Stimulated activated CD4-positive, alpha-beta T cell treated with anti-CD3 and anti-CD28 coated beads, Interleukin-2, amount 100 ng/mL, for 4 hours (primary cell): ENCODE measurements at regions not wholly inside any gene's neighbourhood (a gene's known extent, or its start where the extent isn't known, plus 50 kb on each side); places are given as distances from the start of the nearest gene placed in this dataset.
"Not testable (repeated sequence)": the region's sequence is repeated elsewhere in the genome, so short reads cannot be mapped to it uniquely, and the experiment has no call there.

ENCODE experiments used
- DNase-seq: peaks from one replicate; pipeline ENCODE4 v3.0.0-alpha.2; 2020; ENCODE audit warnings: low read depth

DNA sequence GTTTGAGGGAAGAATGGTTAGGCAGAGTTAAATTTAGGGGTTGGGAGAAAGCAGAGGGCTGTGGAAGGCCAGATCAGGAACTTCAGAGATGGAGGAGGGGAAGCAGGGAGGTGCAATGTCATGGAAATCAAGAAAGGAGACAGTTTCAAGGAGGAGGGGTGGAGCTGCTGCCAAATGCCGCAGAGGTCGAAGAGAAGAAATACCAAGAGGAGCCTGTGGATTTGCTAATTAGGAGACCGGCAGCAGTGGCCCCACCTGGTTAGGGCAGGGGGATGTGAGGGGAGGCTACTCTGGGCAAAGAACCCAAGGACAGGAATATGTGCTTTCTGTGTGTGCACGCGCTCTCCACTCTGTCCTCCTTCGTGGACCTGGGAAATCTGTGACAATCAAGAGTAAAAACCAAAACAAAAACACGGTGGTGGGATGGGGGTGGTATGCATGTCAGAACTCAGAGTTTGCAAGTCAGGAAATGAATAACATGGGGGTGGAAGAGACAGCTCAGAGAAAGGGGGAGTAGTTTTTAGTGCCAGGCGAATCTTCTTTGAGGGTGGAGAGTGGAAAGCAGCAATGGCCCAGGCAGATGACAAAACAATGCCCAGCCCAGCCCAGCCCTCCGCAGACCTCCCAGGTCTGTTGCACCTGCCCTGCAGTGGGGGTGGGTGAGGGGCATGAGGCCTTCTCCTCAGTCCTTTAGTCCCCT, 102.9 kb upstream of the PAX2 start:
- no peak for DNase-seq

DNA sequence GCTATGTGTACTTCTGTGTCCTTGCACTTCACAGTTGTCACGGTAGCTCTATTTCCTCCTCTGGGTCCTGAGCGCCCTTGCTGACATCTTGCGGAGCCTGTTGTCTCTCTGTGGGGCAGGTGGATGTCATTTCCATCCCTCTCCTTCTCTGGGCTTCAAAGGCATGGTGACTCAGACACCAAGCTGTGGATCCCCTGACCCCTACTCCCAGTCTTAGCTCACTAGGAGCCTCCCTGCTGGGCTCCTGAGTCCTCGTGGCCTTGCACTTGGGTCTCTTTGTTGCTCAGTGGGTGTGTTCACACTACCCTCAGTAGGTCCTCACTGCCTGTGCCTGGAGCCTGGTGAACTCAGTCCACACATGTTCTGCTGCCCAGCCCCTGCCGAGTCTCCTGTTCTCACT, 100.3 kb upstream of the PAX2 start:
- no peak for DNase-seq

DNA sequence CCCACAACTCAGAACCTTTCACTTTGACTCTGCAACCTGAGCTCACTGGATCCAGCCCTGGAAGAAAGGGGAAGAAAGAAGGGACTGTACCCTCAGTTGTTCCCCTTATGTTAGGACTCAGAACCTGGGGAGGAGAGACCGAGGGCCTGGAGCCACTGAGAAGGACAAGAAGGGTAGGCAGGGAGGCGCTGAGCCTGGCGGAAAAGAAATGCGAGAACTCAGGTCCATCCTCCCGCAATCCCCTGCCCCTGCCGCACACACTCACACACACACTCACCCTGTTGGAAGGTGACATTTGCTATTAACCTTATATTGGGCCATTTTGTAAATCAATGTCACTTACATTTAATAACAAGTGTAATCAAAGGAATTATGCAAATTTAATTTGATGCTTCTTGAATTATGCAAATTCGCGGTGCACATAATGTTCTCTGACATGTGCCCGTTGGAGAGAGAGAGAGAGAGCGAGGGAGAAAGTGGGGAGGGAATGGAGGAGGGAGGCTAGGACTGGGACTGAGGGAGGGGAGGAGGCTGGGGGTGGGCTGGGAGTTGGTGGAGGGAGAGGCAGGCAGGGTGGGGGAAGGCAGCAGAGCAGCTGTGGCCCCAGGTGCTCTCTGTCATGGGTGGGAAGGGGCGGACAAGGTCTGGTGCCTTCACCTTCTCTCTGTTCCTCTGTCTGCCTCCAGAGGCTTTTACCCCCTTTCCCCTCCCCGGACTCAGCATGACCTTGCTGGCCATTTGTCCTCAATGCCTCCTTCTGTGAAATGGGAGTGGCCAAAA, 99.6 kb upstream of the PAX2 start:
- DNase-seq, result no peak

DNA sequence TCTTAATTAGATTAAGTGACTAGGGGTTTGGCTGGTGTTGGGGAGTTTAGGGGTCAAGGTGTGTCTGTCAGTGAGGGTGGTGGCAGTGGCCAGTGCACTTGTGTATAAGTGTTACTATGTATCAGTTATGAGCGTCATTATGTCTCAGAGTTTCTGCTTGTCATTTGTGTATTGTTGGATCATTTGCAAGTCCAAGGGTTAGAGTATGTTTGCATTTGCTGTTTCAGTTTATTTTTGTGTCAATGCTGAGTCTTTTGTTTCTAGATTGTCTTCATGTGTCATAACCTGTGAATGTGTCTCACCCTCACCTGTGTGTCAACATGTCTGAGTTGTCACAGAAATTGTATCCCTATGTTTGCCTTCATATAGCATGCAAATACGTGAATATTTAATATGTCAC, 97.5 kb upstream of the PAX2 start:
- no peak for DNase-seq

- no peak for DNase-seq
These were observed 94.7 kb upstream of the PAX2 start for GRCh38 chr10:100650693-100651092.

GRCh38 chr10:100651099-100651498, 94.3 kb upstream of the PAX2 start:
- not testable (repeated sequence) for DNase-seq

DNA sequence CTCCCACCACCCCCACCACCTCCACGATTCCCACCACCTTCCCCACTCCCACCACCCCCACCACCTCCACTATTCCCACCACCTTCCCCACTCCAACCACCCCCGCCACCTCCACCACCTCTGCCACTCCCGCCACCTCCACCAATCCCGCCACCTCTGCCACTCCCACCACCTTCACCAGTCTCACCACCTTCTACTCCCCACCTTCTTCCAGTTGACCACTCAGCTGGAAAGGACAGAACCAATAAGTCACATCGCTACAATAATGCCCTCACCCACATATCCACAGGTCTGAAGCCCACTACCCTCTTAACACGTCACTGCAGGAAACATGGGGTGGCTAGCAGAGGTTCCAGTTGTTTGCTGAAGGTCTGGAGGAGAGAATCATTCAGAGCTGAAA, 93.5 kb upstream of the PAX2 start:
- DNase-seq, result no peak

- DNase-seq, result no peak
These were observed 92.8 kb upstream of the PAX2 start for GRCh38 chr10:100652406-100653135.

- DNase-seq, result no peak
These were observed 92.0 kb upstream of the PAX2 start for GRCh38 chr10:100653238-100653956.

DNA sequence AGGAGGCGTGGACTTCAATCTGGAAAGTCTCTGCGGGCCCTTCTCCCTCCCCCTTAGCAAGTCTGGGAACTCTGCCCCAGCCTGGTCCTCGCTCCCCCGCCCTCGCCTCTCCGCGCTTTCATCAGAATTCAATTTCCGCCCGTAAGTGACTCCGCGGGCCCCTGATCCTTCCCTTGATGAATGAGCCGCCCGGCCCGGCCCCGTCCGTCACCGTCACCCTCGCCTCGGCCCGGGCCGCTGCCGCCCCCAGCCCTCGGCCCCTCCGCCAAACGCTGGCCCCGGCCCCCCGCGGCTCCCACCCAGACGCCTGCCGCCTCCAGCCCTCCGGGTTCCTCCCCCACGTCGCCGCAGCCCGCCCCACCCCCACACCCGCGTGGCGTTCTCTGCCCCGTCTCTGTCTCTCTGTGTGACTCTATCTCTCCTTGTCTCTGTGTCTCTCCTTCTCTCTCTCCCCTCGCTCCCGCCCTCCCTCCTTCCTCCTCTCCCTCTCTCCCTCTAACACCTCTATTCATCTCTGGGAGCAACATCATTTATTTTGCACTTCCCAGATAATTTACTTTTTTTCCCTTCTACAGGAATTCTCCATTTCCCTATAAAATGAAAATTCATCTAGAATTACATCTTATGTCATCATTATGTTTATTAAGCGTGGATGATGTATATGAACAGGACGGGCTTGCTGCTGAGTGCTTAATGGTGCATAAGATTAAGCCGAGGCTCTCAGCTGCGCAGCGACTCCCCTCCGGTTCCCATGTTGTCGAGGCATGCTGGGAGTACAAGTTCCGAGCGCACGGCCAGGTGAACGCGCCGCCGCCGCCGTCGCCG, 91.2 kb upstream of the PAX2 start:
- peak; percentile 41 for DNase-seq

DNA sequence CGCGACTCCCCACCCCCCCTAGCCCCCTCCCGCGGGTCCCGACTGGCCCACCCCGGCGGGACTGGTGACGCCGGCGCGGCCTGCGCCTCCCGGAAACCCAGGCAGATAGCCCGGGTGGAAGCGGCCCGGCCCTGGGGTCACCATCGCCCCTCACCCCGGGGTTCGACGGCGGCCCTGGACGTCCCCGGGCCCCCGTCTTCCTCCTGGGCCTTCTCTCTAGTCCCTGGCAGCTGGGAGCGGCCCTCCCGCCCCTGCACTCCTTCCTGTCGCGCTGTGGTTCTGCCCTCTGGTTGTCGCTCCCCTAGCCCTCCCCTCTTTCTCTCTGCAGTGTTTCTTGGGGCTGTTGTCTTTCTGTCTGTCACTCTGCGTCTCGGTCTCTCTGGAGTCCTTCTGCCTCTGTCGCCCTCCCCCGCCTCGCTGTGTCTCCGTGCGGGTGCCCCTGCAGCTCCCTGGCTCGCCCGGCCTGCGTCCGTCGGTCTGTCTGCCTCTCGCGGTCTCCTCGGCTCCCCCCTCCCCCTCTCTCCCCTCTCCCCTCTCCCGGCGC, 90.5 kb upstream of the PAX2 start:
- no peak for DNase-seq

DNA sequence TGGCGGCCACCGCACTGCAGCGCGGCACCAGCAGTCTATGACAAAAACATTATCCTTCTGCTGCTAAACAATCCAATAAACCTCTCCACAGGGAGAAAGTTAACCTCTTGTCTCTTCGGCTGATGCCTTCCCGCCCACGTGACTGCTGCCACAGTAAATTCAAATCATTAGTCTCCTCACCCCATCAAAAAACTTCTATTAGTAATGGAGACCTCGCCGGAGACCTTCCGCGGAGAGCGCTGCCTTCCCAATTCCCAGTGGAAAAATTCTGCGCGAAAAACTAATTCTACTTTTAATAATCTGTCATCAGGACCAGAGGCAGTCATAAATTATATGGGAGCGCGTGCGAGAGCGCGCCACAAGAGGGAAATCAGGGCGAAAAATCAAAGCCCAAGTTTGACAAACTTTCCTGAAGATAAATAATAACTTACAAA, 90.0 kb upstream of the PAX2 start:
- no peak for DNase-seq

DNA sequence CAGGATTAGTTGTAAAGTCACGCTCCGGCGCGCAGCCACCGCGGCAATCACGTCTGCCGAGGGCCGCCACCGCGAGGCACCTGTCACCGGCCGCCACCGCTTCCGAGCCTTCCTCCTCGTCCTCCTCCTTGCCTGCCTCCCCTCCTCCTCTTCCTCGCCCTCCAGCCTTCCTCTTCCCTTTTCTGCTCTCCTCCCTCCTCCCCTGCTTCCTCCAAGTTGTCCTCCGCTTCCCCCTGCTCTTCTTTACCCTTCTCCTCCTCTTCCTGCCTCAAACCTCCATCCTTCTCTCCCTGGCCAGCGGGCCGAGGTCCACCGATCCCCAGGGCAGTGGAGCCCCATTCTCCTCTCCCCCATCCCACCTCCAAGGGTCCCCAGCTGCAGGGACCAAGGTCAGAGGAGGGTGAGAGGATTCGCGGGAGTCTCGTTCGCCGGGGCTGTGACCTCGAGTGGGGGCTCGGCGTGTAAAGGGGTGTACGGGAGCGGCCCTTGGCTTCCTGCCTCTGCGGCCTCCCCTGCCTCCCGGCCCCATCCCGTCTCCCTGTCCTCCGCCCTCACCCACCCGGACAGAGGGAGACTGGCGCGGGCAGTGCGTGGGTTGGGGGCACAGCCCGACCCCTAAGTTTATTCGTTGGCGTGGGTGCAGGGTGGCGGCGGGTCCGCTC, 89.5 kb upstream of the PAX2 start:
- no peak for DNase-seq

DNA sequence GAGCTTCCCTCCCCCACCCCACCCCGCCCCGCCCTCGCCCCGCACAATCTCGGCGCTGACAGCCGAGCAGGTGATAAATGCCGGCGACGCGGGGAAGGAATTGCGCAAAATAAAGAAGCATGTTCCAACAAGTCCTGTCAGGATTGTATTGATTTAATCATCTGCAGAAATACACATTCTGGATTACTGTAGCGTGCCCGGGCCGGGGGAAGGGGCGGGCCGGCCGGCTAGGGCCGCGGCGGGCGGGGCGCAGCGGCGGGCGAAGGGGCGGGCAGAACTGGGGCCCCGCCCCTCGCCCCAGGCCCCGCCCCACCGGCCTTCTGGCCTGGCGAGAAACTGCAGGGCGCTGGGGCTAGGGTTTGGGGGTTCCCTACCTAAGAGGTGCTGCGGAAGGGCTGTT, 88.9 kb upstream of the PAX2 start:
- DNase-seq, result no peak

DNA sequence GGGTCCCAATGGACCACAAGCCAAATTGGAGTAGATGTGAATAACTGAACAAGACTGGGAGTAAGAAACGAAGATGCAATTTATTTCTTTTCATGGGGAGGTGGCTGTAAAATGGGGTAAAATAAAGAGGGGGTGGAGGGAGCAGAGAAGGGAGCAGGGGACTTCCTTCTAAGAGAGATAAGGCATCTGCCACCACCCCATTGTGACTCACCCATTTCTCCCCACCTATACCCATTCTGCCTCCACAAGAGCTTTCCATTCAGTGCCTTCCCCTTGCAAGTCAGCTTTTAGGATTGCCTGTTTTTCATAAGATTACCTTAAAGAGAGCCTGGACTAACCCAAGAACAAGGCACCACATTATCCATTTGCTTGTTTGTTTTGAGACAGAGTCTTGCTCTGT, 87.1 kb upstream of the PAX2 start:
- DNase-seq, result peak; percentile 15

DNA sequence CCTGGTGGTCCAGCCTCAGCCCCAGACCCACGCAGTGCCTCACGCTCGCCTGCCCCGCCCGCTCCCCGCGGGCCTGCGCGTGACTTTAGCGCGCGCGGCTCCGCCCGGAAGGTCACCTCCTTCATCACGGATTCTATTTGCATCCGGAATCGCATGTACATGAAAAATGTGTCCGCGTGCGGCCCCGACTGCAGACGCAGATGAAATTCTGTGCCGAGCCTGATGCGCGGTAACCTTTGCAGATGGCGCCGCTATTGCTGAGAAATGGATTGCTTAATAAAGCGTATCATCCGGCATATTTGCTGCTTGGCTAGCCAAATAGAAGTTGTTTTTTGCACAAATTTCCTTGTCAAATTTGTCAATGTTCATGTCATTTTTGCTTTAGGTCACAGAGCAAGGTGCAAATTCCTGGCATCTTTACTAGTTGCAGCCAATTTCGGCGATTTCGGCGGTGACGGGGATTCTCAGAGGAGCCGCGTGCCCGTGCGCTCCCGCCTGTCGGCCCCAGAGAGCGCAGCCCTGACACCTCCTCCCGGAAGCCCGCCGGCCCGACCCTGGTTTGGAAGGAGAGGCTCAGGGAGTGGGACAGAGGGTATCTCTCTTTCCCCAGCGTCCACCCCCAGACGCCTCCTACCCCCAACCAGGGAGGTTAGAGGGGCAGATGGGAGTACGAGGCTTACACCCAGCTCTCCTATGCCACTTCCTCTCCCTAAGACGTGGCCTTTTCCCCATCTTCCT, 85.9 kb upstream of the PAX2 start:
- DNase-seq, result no peak

GRCh38 chr10:100660365-100660764, 85.0 kb upstream of the PAX2 start:
- no peak for DNase-seq

- DNase-seq, result no peak
These were observed 84.4 kb upstream of the PAX2 start for GRCh38 chr10:100660945-100661344.

GRCh38 chr10:100661520-100661919, 83.9 kb upstream of the PAX2 start:
- DNase-seq, result no peak

DNA sequence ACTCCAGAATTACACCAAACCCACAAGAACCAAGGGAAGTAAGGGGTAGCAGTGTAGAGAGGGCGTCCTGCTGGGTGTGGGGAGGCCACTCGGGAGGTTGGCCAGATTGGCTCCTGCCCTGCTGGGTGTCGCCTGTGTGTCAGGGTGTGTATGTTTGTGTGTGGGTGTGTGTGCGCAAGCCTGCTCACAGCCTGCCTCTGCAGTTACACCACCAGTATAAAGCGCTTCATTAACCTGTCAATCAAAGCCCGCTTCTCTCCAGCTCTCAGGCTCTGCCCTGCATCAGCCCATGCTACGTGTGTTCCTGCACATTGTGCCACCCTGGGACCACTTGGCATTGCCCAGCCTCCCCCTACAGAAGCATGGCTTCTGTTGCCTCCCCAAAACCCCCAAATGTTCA, 83.3 kb upstream of the PAX2 start:
- no peak for DNase-seq
